ENCODE measurements at regions not wholly inside any gene's neighbourhood (a gene's known extent, or its start where the extent isn't known, plus 50 kb on each side); places are given as distances from the start of the nearest gene placed in this dataset.

- TF ChIP-seq, protein P1, sequence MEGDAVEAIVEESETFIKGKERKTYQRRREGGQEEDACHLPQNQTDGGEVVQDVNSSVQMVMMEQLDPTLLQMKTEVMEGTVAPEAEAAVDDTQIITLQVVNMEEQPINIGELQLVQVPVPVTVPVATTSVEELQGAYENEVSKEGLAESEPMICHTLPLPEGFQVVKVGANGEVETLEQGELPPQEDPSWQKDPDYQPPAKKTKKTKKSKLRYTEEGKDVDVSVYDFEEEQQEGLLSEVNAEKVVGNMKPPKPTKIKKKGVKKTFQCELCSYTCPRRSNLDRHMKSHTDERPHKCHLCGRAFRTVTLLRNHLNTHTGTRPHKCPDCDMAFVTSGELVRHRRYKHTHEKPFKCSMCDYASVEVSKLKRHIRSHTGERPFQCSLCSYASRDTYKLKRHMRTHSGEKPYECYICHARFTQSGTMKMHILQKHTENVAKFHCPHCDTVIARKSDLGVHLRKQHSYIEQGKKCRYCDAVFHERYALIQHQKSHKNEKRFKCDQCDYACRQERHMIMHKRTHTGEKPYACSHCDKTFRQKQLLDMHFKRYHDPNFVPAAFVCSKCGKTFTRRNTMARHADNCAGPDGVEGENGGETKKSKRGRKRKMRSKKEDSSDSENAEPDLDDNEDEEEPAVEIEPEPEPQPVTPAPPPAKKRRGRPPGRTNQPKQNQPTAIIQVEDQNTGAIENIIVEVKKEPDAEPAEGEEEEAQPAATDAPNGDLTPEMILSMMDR (IDR thresholded peaks at IDR 0.05) = no peak
- TF ChIP-seq ZFX (IDR thresholded peaks at IDR 0.05; ENCODE audit: borderline replicate concordance) = no peak
- H3K27ac ChIP-seq = no peak overlapping the region
Observed at GRCh38 chr1:232473900-232474299, 156.0 kb downstream of the SIPA1L2 start.

DNA sequence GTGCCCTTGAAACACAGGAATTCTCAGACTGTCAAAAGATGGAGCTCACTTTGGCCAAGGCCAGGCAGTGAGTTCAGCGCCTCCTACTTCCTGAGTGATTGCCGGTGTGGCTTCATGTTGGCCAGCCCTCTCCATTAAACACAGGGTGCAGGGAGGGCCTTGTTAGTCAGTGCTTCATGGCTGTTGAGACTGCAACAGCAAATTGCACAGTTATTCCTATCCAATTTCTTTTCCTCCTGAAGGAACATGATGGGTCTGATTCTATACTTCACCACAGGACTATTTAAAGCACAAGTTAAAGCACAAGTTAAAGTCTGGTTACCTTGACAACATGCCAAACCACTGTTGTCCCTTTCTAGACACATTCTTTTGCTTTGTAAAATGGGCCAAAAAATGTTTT, 156.6 kb downstream of the SIPA1L2 start:
- no peak for TF ChIP-seq ZFX (IDR thresholded peaks at IDR 0.05; ENCODE audit: borderline replicate concordance)
- TF ChIP-seq, protein P1 (IDR thresholded peaks at IDR 0.05) = no peak
- H3K27ac ChIP-seq = no peak overlapping the region

- TF ChIP-seq, protein P1 (IDR thresholded peaks at IDR 0.05) = no peak
- no peak overlapping the region for H3K27ac ChIP-seq
Observed at GRCh38 chr1:232472485-232473041, 157.4 kb downstream of the SIPA1L2 start.

DNA sequence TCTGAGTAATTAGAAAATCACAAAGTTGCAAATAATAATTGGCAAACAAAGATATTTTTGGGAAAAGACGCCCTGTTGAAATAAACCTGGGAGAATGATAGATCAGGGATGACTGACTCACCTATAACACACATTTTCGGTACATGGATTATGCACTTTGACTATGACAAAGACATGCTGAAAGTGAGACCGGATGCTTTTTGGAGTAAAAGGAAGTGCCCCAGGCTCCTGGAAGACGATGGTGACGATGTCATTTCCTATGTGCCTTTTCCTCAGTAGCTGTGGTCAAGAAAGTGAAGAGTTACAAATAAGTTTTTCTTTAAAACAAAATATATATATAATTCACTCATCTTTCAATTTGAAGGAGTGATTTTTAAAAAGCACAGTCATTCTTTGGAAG, 158.7 kb downstream of the SIPA1L2 start:
- no peak for TF ChIP-seq ZFX (IDR thresholded peaks at IDR 0.05; ENCODE audit: borderline replicate concordance)
- TF ChIP-seq, protein P1 (IDR thresholded peaks at IDR 0.05) = no peak
- H3K27ac ChIP-seq = no peak overlapping the region

DNA sequence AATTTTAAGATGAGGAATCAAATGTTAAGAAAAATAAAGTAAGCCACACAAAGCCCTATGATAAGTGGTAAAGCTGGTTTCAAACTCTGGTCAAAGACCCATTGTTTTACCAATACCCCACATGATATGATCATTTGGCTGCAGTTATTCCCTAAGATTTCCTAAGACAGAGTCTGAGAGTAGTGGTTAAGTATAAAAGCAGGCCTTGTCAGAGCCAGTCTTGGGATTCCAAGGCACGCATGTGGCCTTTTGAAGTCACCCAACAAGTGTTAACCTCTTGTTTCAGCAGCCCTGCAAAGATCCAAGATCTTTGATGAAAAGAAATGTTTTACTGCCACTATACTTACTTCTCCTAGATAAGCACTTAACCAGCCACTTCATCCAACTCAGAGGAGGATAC, 159.2 kb downstream of the SIPA1L2 start:
- no peak overlapping the region for H3K27ac ChIP-seq
- TF ChIP-seq ZFX (IDR thresholded peaks at IDR 0.05; ENCODE audit: borderline replicate concordance) = no peak
- TF ChIP-seq, protein P1 (IDR thresholded peaks at IDR 0.05) = no peak

DNA sequence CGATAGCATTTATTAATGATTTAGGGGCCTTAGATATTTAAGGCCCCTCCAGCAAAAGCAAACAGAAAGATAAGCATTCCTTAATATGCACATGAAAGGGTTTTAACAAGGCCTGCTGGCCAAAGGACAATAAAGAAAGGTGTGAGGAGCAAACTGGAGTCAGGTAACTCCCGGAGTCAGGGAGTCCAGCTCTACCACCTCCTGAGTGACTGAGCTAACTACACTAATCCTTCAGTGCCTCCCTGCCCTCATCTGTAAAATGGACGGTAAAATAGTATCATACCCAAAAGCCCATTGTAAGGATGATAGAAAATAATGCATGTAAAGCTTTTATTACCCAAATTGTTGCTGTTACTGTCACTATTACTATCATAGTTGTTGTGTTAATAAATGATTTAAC, 161.7 kb downstream of the SIPA1L2 start:
- no peak overlapping the region for H3K27ac ChIP-seq
- TF ChIP-seq, protein P1 (IDR thresholded peaks at IDR 0.05) = no peak

DNA sequence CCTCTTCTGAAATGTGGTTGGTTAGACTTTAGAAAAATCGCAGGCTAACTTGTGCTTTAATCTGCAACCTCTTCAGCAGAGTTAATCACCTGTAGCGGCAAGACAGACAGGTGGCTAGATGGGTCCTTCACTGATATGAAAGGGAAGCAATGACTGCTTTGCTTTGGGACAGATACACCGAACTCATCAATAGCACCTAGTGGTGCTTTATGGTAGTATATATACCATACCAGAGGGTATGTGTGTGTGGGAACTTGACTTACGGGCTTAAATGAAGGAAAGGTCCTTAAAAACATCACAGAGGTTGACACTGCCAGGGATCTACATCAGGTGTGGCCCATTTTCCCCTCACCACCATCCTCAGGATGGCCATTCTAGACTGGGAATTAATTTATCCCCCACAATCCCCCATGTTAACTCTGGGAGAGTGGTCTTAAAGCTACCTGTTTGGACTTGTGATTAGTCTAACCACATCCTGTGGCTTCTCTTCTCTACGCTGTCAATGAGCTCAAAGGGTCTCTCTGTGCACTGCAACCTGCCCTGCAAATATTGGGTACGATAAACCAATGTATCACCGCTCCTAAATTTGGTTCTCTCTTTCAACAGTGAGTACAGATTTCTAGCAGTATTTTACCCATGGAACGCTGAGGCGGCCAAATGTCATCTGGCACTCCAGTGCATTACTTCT, 162.7 kb downstream of the SIPA1L2 start:
- TF ChIP-seq ZFX (IDR thresholded peaks at IDR 0.05; ENCODE audit: borderline replicate concordance) = no peak
- TF ChIP-seq, protein P1 (IDR thresholded peaks at IDR 0.05) = no peak

More for the DNA sequence above, 162.7 kb downstream of the SIPA1L2 start:
- H3K27ac ChIP-seq = no peak overlapping the region

Data from 22Rv1 (cell line).